Naive thymus-derived CD4-positive, alpha-beta T cell (primary cell): ENCODE measurements at regions not wholly inside any gene's neighbourhood (a gene's known extent, or its start where the extent isn't known, plus 50 kb on each side); places are given as distances from the start of the nearest gene placed in this dataset.
"Not testable (repeated sequence)": the region's sequence is repeated elsewhere in the genome, so short reads cannot be mapped to it uniquely, and the experiment has no call there.

Experiments used
- ATAC-seq: fragments of 150-1000 bp; cut with Tn5 transposase; 2 replicates; pipeline ENCODE4 v1.10.0; 2021; ENCODE audit warnings: mild to moderate bottlenecking, moderate library complexity
- CTCF ChIA-PET: fragments of 350-600 bp; sonication (Branson Sonifier 250); formaldehyde crosslinking; loops from one replicate; lab custom pipeline; 2021; ENCODE audit warnings: antibody characterized with exemption; lab: Charles Lee
- POLR2A ChIA-PET: fragments of 350-600 bp; sonication (Branson Sonifier 250); formaldehyde crosslinking; loops from one replicate; lab custom pipeline; 2021; ENCODE audit warnings: antibody characterized with exemption, inconsistent platforms; lab: Charles Lee
- DNase-seq, 9 donors: peaks; one replicate each; pipeline versions ENCODE4 v3.0.0 to v3.0.0-alpha.2; 2020 to 2022; ENCODE audit warnings: mixed read lengths in 1 of 9
- H3K27ac ChIP-seq: one replicate; pipeline ENCODE4 v1.7.0; 2013; ENCODE audit warnings: mild to moderate bottlenecking, low read depth, low read length, moderate library complexity
- H3K27me3 ChIP-seq, 2 donors: one replicate each; pipeline ENCODE4 v1.7.0; 2013; ENCODE audit warnings: low read length in 2 of 2, mild to moderate bottlenecking in 2 of 2, moderate library complexity in 2 of 2; ENCODE audit not compliant: control insufficient read depth in 2 of 2, insufficient read depth in 2 of 2
- H3K36me3 ChIP-seq, 3 experiments: 1 replicate in 2 of 3; 2 replicates in 1 of 3; pipeline ENCODE4 v1.7.0; 2013; ENCODE audit warnings: low read length in 3 of 3, mild to moderate bottlenecking in 3 of 3, moderate library complexity in 1 of 3; ENCODE audit not compliant: insufficient read depth in 3 of 3, control insufficient read depth in 2 of 3
- H3K4me1 ChIP-seq, 2 donors: one replicate each; pipeline ENCODE4 v1.7.0; 2013; ENCODE audit warnings: low read length in 2 of 2, mild to moderate bottlenecking in 2 of 2, moderate library complexity in 1 of 2; ENCODE audit not compliant: control insufficient read depth in 2 of 2, insufficient read depth in 2 of 2
- H3K4me3 ChIP-seq: 2 replicates; pipeline ENCODE4 v1.7.0; 2013; ENCODE audit warnings: mild to moderate bottlenecking, low read length
- H3K9me3 ChIP-seq, 3 experiments: 1 replicate in 2 of 3; 2 replicates in 1 of 3; pipeline ENCODE4 v1.7.0; 2013; ENCODE audit warnings: low read length in 3 of 3; ENCODE audit not compliant: control insufficient read depth in 2 of 3
- H3K27ac Mint-ChIP-seq, 9 donors: one replicate each; pipeline ENCODE4 v1.8.0; 2020 to 2022; ENCODE audit warnings: mixed read lengths in 9 of 9, mild to moderate bottlenecking in 8 of 9, moderate library complexity in 5 of 9, inconsistent platforms in 2 of 9
- H3K27me3 Mint-ChIP-seq, 5 donors: one replicate each; pipeline ENCODE4 v1.8.0; 2021 to 2022; ENCODE audit warnings: mixed read lengths in 5 of 5, mild to moderate bottlenecking in 1 of 5
- H3K36me3 Mint-ChIP-seq, 5 donors: one replicate each; pipeline ENCODE4 v1.8.0; 2020 to 2022; ENCODE audit warnings: mixed read lengths in 5 of 5, mild to moderate bottlenecking in 3 of 5, inconsistent platforms in 1 of 5
- H3K4me1 Mint-ChIP-seq, 7 donors: one replicate each; pipeline ENCODE4 v1.8.0; 2020 to 2022; ENCODE audit warnings: mixed read lengths in 7 of 7, mild to moderate bottlenecking in 3 of 7, inconsistent platforms in 1 of 7
- H3K4me3 Mint-ChIP-seq, 10 donors: one replicate each; pipeline ENCODE4 v1.8.0; 2020 to 2022; ENCODE audit warnings: mild to moderate bottlenecking in 10 of 10, mixed read lengths in 10 of 10, moderate library complexity in 6 of 10, inconsistent platforms in 2 of 10
- H3K9me3 Mint-ChIP-seq, 11 donors: one replicate each; pipeline ENCODE4 v1.8.0; 2020 to 2022; ENCODE audit warnings: mixed read lengths in 11 of 11, mild to moderate bottlenecking in 4 of 11, inconsistent platforms in 1 of 11, moderate library complexity in 1 of 11
- intact Hi-C, 2 donors: fragments of 100-400 bp; cut with micrococcal nuclease; formaldehyde crosslinking; loops; one replicate each; pipeline ENCODE4 v1.15.1; 2023

GRCh38 chr1:79711001-79711431 is 704.5 kb upstream of the ADGRL4 start:
- H3K36me3 ChIP-seq: no peaks in the 10 kb centered on the region
- no peak overlapping the region for H3K4me3 Mint-ChIP-seq
- ChIA-PET POLR2A (no interaction called here), CTCF (no interaction called here)
- intact Hi-C loops: no loop called here
- DNase-seq: no peak
- H3K4me1 Mint-ChIP-seq: no peaks in the 10 kb centered on the region
- H3K4me1 ChIP-seq: no peaks in the 10 kb centered on the region
- no peaks in the 10 kb centered on the region for H3K27me3 ChIP-seq
- no peak overlapping the region for H3K27ac ChIP-seq
- no peaks in the 10 kb centered on the region for H3K36me3 Mint-ChIP-seq
- ATAC-seq: no peak
- no peaks in the 10 kb centered on the region for H3K9me3 ChIP-seq
- H3K27ac Mint-ChIP-seq: no peak overlapping the region
- no peak overlapping the region for H3K4me3 ChIP-seq
- H3K9me3 Mint-ChIP-seq: peaks cover 0 to 14% (median 2%) of the 10 kb centered on the region in 11 donors
- no peaks in the 10 kb centered on the region for H3K27me3 Mint-ChIP-seq

GRCh38 chr1:79708646-79709265 is 702.2 kb upstream of the ADGRL4 start:
- Histone ChIP-seq H3K27ac (no peak overlapping the region), H3K36me3 (no peaks in the 10 kb centered on the region), H3K27me3 (no peaks in the 10 kb centered on the region), H3K4me1 (no peaks in the 10 kb centered on the region), H3K4me3 (no peak overlapping the region), H3K9me3 (no peaks in the 10 kb centered on the region)
- intact Hi-C loops: no loop called here
- Mint-ChIP-seq H3K9me3 (peaks cover 0 to 15% (median 4%) of the 10 kb centered on the region in 11 donors), H3K27me3 (no peaks in the 10 kb centered on the region), H3K4me1 (no peaks in the 10 kb centered on the region), H3K4me3 (no peak overlapping the region), H3K27ac (no peak overlapping the region), H3K36me3 (no peaks in the 10 kb centered on the region)
- CTCF ChIA-PET: no interaction called here
- ATAC-seq (no peak), DNase-seq (no peak)
- POLR2A ChIA-PET: no interaction called here

DNA sequence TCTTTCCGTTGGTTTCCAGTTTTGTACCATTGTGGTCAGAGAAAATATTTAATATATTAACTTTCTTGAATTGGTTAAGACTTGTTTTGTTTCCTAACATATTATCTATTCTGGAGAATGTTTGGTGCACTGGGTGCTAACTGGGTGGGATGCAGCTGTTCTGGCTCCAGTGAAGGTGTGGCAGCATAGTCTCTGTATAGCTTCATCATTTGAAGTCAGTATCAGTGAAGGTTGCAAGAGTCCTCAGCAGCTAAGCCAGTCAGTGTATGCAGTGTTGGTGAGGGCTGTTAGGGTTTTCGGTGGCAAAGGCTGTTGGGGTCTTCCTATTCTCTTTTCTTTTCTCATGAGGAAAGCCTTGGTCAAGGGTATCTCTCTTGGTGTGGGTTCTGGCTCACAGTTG is 698.7 kb upstream of the ADGRL4 start:
- intact Hi-C loops: no loop called here
- ChIA-PET CTCF (no interaction called here), POLR2A (no interaction called here)
- Mint-ChIP-seq H3K27ac (no peak overlapping the region), H3K27me3 (no peaks in the 10 kb centered on the region), H3K36me3 (no peaks in the 10 kb centered on the region), H3K4me1 (no peaks in the 10 kb centered on the region), H3K9me3 (peaks cover 6 to 26% (median 11%) of the 10 kb centered on the region in 11 donors), H3K4me3 (no peak overlapping the region)
- no peak overlapping the region for H3K27ac ChIP-seq
- DNase-seq (no peak), ATAC-seq (no peak)
- no peak overlapping the region for H3K4me3 ChIP-seq
- no peaks in the 10 kb centered on the region for H3K9me3 ChIP-seq
- no peaks in the 10 kb centered on the region for H3K36me3 ChIP-seq
- no peaks in the 10 kb centered on the region for H3K27me3 ChIP-seq
- no peaks in the 10 kb centered on the region for H3K4me1 ChIP-seq

DNA sequence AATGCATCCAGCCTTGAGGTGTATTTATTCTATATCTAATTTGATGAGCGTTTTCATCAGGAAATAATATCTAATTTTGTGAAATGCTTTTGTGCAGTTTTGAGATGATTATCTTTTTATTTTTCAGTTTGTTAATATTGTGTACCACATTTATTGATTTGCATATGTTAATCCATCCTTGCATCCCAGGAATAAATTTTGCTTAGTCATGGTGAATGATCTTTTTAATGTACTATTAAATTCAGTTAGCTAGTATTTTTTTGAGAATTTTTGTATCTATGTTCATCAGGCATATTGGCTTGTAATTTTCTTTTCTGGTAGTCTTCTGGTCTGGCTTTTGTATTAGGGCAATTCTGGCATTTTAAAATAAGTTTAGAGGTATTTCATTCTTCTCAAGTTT is 697.5 kb upstream of the ADGRL4 start:
- Histone ChIP-seq H3K36me3 (no peaks in the 10 kb centered on the region), H3K9me3 (no peaks in the 10 kb centered on the region), H3K4me3 (no peak overlapping the region), H3K27ac (no peak overlapping the region), H3K4me1 (no peaks in the 10 kb centered on the region), H3K27me3 (no peaks in the 10 kb centered on the region)
- H3K27ac Mint-ChIP-seq: no peak overlapping the region
- H3K36me3 Mint-ChIP-seq: no peaks in the 10 kb centered on the region
- ATAC-seq: no peak
- H3K4me3 Mint-ChIP-seq: no peak overlapping the region
- DNase-seq: no peak
- no peaks in the 10 kb centered on the region for H3K4me1 Mint-ChIP-seq
- intact Hi-C loops: no loop called here
- peaks cover 6 to 31% (median 14%) of the 10 kb centered on the region in 11 donors for H3K9me3 Mint-ChIP-seq
- CTCF ChIA-PET: no interaction called here
- POLR2A ChIA-PET: no interaction called here
- H3K27me3 Mint-ChIP-seq: no peaks in the 10 kb centered on the region

GRCh38 chr1:79702336-79702999 is 695.9 kb upstream of the ADGRL4 start:
- H3K27me3 ChIP-seq, H3K9me3 ChIP-seq, CTCF ChIA-PET, H3K4me3 Mint-ChIP-seq, H3K4me1 ChIP-seq, H3K36me3 Mint-ChIP-seq, ATAC-seq, intact Hi-C loops, H3K27ac Mint-ChIP-seq, POLR2A ChIA-PET, H3K4me3 ChIP-seq, H3K27ac ChIP-seq, H3K27me3 Mint-ChIP-seq, H3K36me3 ChIP-seq, H3K4me1 Mint-ChIP-seq, DNase-seq: not testable (repeated sequence)
- H3K9me3 Mint-ChIP-seq: peaks cover 9 to 38% (median 22%) of the 10 kb centered on the region in 11 donors

DNA sequence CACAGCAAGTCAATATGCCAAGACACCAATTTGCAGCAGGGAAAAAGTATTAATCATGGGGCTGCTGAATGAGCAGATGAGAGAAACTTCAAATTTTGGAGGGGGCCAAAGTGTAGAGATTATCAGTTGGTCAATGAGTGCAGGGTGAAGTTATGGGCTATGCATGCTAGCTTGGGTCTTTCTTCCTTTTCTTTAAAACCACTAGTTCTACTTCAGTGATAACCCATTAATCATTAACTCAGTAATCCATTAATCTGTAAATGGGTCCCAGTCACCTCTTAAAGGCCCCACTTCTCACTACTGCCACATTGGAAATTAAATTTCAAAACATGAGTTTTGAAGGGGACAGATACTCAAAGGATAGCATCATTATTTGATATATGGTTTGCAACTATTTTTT is 688.6 kb upstream of the ADGRL4 start:
- DNase-seq: no peak
- no peak overlapping the region for H3K4me3 Mint-ChIP-seq
- ChIA-PET POLR2A (no interaction called here), CTCF (no interaction called here)
- no peak overlapping the region for H3K4me3 ChIP-seq
- no peaks in the 10 kb centered on the region for H3K36me3 ChIP-seq
- no peaks in the 10 kb centered on the region for H3K4me1 ChIP-seq
- peaks cover 3 to 23% (median 13%) of the 10 kb centered on the region in 11 donors for H3K9me3 Mint-ChIP-seq
- H3K4me1 Mint-ChIP-seq: no peaks in the 10 kb centered on the region
- intact Hi-C loops: no loop called here
- no peak overlapping the region for H3K27ac Mint-ChIP-seq
- no peaks in the 10 kb centered on the region for H3K9me3 ChIP-seq
- no peaks in the 10 kb centered on the region for H3K36me3 Mint-ChIP-seq
- H3K27me3 Mint-ChIP-seq: no peaks in the 10 kb centered on the region
- H3K27ac ChIP-seq: no peak overlapping the region
- no peak for ATAC-seq
- H3K27me3 ChIP-seq: no peaks in the 10 kb centered on the region

- no peaks in the 10 kb centered on the region for H3K36me3 ChIP-seq
- ChIA-PET POLR2A (no interaction called here), CTCF (no interaction called here)
- Mint-ChIP-seq H3K4me3 (no peak overlapping the region), H3K27ac (no peak overlapping the region), H3K36me3 (no peaks in the 10 kb centered on the region), H3K9me3 (peaks cover 2 to 18% (median 10%) of the 10 kb centered on the region in 11 donors), H3K4me1 (no peaks in the 10 kb centered on the region), H3K27me3 (no peaks in the 10 kb centered on the region)
- no peak overlapping the region for H3K27ac ChIP-seq
- no peak overlapping the region for H3K4me3 ChIP-seq
- no peaks in the 10 kb centered on the region for H3K4me1 ChIP-seq
- no peak for ATAC-seq
- H3K9me3 ChIP-seq: no peaks in the 10 kb centered on the region
- intact Hi-C loops: no loop called here
- H3K27me3 ChIP-seq: no peaks in the 10 kb centered on the region
- no peak for DNase-seq
Observed at GRCh38 chr1:79694241-79694640, 687.7 kb upstream of the ADGRL4 start.
